Fibroblast of the aortic adventitia (primary cell): ENCODE measurements at regions not wholly inside any gene's neighbourhood (a gene's known extent, or its start where the extent isn't known, plus 50 kb on each side); places are given as distances from the start of the nearest gene placed in this dataset.

Source experiments
- DNase-seq: peaks from one replicate; pipeline ENCODE4 v3.0.0-alpha.2; 2010; ENCODE audit warnings: low read depth
- H3K4me3 ChIP-seq: 2 replicates; pipeline ENCODE4 v1.5.1; 2011; ENCODE audit warnings: low read depth, mild to moderate bottlenecking, control low read depth, low read length, moderate library complexity
- TF ChIP-seq, protein P1 (sequence below): IDR thresholded peaks from 2 replicates; pipeline ENCODE4 v1.5.1; 2011; ENCODE audit warnings: mild to moderate bottlenecking, low read length, control low read depth, inconsistent platforms; ENCODE audit not compliant: insufficient read depth

DNA sequence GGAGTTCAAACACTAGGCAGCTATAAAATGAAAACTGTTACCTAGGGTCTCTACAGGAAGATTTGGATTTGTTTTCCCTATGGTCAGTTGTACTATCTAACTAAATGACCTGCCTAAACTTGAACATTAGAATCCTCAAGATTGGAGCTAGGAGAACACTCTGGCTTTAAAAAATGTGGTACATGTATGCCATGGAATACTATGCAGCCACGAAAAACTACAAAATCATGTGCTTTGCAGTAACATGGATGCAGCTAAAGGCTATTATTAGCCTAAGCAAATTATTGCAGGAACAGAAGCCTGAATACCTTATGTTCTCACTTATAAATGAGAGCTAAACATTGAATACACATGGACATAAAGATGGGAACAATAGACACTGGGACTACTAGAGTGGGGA lies 87.1 kb upstream of the MAGI2 start:
- TF ChIP-seq, protein P1, sequence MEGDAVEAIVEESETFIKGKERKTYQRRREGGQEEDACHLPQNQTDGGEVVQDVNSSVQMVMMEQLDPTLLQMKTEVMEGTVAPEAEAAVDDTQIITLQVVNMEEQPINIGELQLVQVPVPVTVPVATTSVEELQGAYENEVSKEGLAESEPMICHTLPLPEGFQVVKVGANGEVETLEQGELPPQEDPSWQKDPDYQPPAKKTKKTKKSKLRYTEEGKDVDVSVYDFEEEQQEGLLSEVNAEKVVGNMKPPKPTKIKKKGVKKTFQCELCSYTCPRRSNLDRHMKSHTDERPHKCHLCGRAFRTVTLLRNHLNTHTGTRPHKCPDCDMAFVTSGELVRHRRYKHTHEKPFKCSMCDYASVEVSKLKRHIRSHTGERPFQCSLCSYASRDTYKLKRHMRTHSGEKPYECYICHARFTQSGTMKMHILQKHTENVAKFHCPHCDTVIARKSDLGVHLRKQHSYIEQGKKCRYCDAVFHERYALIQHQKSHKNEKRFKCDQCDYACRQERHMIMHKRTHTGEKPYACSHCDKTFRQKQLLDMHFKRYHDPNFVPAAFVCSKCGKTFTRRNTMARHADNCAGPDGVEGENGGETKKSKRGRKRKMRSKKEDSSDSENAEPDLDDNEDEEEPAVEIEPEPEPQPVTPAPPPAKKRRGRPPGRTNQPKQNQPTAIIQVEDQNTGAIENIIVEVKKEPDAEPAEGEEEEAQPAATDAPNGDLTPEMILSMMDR, result no peak
- no peak overlapping the region for H3K4me3 ChIP-seq

DNA sequence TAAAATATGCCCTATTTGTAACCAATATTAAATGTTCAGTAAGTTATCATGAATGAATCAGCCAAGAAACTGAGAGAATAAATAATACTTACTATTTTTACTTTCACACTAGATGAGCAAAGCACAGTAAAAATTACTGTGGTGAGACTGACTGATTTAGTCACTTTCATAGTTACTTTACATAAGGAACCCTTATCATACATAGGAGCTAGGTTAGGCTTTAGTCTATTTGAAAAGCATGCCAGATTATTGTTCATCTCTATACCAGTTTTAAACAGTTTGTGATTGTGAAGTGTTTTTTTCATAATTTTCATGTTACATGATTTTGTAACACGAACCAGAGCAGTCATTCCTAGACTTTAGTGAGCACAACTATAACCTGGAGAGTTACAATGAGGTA lies 80.7 kb upstream of the MAGI2 start:
- no peak for DNase-seq
- TF ChIP-seq, protein P1, result no peak
- H3K4me3 ChIP-seq, result no peak overlapping the region

More for the DNA sequence above, 87.1 kb upstream of the MAGI2 start:
- DNase-seq, result no peak

DNA sequence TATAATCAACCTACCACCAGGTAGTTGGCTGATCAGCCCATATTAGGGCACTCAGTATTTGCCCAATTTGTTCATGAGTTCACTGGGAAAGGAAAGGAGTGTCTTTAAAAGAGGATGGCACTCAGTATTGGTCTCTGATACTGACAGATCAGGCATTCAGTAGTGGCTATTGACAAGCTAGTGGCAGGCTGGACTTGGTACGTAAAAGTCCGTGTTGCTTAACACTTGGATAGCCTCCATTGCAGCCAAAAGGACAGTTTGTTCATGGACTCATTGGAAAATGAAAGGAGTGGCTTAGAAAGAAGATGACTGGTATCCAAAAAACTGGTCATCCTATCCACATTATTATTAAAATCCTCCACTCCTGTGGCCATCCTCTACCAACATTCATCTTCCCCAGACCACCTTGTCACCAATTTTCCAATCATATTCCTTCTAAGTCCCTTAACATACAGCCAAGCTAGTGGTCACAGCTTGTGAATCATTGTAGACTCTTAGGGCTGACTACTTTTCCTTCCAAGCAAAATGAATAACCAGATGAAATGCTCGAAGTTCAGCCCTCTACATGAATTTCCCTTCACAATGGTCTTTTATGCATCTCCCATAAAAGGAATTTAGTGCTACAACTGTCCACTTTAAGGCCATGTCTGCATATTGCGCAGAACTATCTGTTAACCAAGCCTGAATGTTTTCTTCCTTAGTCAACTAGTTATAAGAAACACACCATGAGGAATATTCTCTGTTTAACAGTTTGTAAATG lies 78.6 kb upstream of the MAGI2 start:
- no peak for DNase-seq

DNA sequence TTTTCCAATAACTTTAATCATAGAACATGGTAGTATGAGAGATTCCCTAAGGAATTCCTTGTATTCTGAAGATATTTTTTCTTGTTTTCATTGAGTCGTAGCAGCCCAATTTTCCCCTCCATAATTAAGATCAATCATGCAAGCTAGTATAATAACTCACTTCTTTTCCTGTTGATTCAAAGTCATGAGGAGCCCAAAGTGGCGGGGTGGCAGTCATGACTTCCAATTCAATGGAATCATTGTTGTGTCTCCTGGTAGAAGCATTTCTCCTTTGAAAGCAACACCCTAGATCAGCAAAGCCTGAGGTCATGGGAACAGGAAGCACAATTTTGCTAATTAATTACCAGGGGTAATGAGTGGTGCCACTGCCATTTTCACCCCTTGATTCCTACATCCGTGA lies 77.6 kb upstream of the MAGI2 start:
- H3K4me3 ChIP-seq, result no peak overlapping the region
- no peak for DNase-seq
- TF ChIP-seq, protein P1, result no peak

More for the DNA sequence above, 78.6 kb upstream of the MAGI2 start:
- TF ChIP-seq, protein P1, result no peak
- H3K4me3 ChIP-seq, result no peak overlapping the region

DNA sequence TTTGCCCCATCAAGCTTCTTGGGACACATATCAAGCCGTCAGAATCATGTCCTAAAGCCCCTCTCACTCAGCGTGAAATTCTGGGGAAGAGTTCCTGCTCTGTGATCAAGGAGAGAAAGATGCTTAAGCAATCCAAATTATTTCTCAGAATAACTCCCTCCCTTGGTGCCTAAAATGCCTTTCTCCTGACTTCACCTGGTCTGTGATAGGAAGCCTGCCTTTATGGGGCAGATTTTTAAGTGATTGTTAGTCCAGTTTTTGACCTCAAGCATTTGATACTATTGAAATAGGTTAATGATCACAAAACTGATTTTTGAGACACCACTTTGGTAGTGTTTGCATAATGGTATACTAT lies 76.4 kb upstream of the MAGI2 start:
- no peak overlapping the region for H3K4me3 ChIP-seq
- no peak for DNase-seq
- TF ChIP-seq, protein P1, result no peak

DNA sequence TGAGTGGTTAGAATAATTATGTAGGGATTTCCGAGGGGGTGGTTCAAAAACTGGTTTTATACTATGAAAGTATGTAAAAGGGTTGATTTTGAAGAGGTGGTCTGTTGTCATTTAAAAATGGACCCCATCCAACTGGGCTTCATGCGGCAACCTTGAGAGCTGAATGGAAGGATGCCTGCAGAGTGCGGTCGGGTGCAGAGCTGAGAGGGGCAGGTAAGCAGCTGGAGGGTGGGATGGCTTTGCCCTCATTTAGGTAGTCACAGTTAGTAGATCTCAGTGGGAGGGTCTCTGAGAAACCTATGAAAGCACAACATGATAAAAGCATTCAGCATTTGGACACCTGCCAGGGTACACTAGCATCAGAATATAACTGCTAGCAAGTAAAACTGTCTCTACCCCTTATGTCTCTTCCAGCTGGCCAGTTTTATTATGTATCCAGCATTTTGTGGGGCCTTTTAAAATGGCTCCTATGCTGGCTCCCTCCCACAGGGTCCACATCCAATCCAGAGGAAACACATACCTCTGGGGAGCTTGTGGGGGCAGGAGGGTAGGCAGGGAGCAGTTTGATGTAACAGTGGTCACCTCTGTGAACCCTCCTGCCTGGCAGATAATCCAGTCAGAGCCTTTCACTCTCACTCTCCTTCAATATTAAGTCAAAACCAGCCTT lies 75.9 kb upstream of the MAGI2 start:
- TF ChIP-seq, protein P1, result no peak
- H3K4me3 ChIP-seq, result no peak overlapping the region
- no peak for DNase-seq

DNA sequence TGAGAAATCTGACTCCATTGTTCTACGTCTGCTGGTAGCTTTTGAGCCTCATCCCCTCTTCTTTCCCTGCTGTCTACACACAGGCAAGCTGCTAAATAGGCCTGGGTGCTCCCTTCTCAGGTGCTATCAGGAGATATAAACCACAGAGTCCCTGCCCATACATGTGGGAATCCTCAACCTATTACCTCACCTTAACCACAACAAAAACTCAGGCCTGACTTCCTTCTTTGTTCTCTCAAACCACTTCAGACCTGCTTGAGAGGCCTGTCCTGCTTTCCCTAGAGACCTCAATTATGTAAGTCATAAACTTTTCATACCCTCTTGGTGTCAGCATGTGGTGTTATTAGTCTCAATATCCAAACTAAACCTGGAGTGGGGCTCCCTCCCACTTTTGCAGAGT lies 75.0 kb upstream of the MAGI2 start:
- no peak for DNase-seq
- no peak overlapping the region for H3K4me3 ChIP-seq
- TF ChIP-seq, protein P1, result no peak
